WERI-Rb-1 (cell line): ENCODE measurements at regions not wholly inside any gene's neighbourhood (a gene's known extent, or its start where the extent isn't known, plus 50 kb on each side); places are given as distances from the start of the nearest gene placed in this dataset.

ENCODE experiments used
- DNase-seq: peaks from one replicate; pipeline ENCODE4 v3.0.0-alpha.2; 2020
- H3K27ac ChIP-seq: fragments of 250-450 bp; sonication (Bioruptor Pico); 2 replicates; pipeline ENCODE4 v1.5.1; 2020; ENCODE audit warnings: mild to moderate bottlenecking, moderate library complexity
- H3K27me3 ChIP-seq: fragments of 250-450 bp; sonication (Bioruptor Pico); 2 replicates; pipeline ENCODE4 v1.5.1; 2021; ENCODE audit warnings: mild to moderate bottlenecking, low read depth, moderate library complexity; ENCODE audit not compliant: insufficient read depth, severe bottlenecking
- H3K36me3 ChIP-seq: fragments of 250-450 bp; sonication (Bioruptor Pico); 2 replicates; pipeline ENCODE4 v1.5.1; 2020; ENCODE audit warnings: mild to moderate bottlenecking, moderate library complexity
- H3K4me3 ChIP-seq: 2 replicates; pipeline ENCODE4 v1.5.1; 2011; ENCODE audit warnings: low read depth, mild to moderate bottlenecking, control low read depth, low read length
- H3K9me3 ChIP-seq: fragments of 250-450 bp; sonication (Bioruptor Pico); 2 replicates; pipeline ENCODE4 v1.5.1; 2021; ENCODE audit warnings: mild to moderate bottlenecking, moderate library complexity; ENCODE audit not compliant: severe bottlenecking
- TF ChIP-seq, protein P1 (sequence below): IDR thresholded peaks from 2 replicates; pipeline ENCODE4 v1.5.1; 2011; ENCODE audit warnings: low read depth, mild to moderate bottlenecking, control low read depth, inconsistent platforms, low read length

DNA sequence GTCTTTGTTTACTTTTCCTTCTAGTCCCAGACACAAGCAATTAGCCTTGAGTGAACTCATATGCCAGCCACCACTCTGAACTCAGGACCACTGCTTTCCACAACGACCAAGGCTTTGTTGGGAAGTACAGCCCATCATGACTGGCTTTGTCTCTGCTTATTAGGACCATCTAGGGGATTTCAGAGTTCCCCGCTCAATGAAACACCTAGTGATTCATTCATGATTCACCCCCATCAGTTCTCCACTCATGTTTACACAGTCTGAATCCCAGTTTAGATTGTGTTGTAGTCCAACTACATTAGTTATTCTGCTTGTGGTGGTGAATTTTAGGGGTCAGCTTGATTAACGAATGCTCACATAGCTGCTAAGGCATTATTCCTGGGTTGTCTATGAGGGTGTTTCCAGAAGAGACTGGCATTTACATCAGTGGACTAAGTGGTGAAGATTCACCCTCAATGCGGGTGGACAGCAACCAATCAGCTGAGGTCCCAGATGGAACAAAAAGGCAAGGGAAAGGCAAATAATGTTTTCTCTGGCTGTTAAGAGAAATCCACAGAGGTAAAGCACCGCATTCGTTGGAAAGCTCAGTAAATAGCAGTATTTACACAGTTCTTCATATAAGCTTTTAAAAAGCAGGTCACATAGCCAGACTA, 122.7 kb downstream of the RGS21 start:
- no peaks in the 10 kb centered on the region for H3K27me3 ChIP-seq
- no peaks in the 10 kb centered on the region for H3K9me3 ChIP-seq
- H3K36me3 ChIP-seq, result no peaks in the 10 kb centered on the region
- no peak overlapping the region for H3K4me3 ChIP-seq
- H3K27ac ChIP-seq, result no peak overlapping the region
- TF ChIP-seq, protein P1, sequence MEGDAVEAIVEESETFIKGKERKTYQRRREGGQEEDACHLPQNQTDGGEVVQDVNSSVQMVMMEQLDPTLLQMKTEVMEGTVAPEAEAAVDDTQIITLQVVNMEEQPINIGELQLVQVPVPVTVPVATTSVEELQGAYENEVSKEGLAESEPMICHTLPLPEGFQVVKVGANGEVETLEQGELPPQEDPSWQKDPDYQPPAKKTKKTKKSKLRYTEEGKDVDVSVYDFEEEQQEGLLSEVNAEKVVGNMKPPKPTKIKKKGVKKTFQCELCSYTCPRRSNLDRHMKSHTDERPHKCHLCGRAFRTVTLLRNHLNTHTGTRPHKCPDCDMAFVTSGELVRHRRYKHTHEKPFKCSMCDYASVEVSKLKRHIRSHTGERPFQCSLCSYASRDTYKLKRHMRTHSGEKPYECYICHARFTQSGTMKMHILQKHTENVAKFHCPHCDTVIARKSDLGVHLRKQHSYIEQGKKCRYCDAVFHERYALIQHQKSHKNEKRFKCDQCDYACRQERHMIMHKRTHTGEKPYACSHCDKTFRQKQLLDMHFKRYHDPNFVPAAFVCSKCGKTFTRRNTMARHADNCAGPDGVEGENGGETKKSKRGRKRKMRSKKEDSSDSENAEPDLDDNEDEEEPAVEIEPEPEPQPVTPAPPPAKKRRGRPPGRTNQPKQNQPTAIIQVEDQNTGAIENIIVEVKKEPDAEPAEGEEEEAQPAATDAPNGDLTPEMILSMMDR, result no peak
- no peak for DNase-seq

DNA sequence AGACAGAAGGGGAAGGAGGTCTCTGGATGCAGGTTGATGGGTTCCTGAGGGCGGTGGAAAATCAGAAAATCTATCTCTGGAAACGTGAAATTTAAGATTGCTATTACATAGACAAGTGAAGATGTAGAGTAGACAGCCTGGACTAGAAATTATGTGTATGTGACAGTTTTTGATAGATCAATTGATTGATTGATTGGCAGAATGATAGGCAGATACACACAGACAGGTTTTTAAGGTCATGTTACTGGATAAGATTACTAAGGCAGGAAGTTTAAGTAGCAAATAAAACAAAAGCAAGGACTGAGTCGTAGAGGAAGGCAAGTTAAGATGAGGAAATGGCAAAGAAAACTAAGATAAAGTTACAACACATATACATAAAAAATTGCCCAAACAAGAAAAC, 124.7 kb downstream of the RGS21 start:
- TF ChIP-seq, protein P1, result no peak
- Histone ChIP-seq H3K27ac (no peak overlapping the region), H3K4me3 (no peak overlapping the region), H3K36me3 (no peaks in the 10 kb centered on the region), H3K9me3 (no peaks in the 10 kb centered on the region), H3K27me3 (no peaks in the 10 kb centered on the region)
- DNase-seq, result no peak

DNA sequence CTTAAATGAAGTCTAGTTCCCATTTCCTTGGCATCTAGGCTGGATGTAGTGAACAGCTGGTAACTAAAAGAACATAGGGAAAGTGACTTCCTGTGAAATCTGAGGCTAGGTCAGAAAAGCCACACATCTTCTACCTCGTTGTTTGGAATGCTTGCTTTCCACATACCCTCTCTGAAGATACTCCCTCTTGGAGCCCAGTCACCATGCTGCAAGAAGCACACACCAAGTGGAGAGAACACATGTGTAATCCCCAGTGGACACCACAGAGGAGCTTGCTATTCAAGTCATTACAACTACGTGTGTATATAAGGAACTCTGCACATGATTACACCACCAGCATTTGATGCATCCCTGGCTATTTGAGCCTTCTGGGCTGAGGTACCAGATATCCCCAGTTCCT, 125.9 kb downstream of the RGS21 start:
- TF ChIP-seq, protein P1, result no peak
- H3K27ac ChIP-seq, result no peak overlapping the region
- H3K4me3 ChIP-seq, result no peak overlapping the region
- no peaks in the 10 kb centered on the region for H3K27me3 ChIP-seq
- no peaks in the 10 kb centered on the region for H3K36me3 ChIP-seq
- no peak for DNase-seq
- no peaks in the 10 kb centered on the region for H3K9me3 ChIP-seq

DNA sequence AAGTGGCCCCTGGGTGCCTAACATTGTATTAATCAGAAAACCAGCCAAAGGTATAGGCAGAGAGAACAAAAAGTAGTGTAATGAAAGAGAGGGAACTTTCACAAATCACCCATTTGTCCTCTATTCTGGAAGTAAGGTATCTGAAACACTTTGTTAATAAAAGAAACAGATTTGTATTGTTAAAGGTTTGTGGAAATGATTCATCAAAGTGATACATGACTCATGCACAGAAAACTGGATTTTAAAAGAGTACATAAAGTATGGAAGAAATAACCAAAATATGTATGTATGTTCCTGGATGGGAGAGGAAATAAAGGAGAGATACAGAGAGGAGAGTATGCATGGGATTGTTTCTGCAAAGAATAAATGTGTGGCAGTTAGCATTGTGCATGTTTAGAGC, 126.8 kb downstream of the RGS21 start:
- no peak for DNase-seq
- TF ChIP-seq, protein P1, result no peak
- H3K27me3 ChIP-seq, result no peaks in the 10 kb centered on the region
- H3K9me3 ChIP-seq, result no peaks in the 10 kb centered on the region
- no peak overlapping the region for H3K27ac ChIP-seq
- no peaks in the 10 kb centered on the region for H3K36me3 ChIP-seq
- H3K4me3 ChIP-seq, result no peak overlapping the region

DNA sequence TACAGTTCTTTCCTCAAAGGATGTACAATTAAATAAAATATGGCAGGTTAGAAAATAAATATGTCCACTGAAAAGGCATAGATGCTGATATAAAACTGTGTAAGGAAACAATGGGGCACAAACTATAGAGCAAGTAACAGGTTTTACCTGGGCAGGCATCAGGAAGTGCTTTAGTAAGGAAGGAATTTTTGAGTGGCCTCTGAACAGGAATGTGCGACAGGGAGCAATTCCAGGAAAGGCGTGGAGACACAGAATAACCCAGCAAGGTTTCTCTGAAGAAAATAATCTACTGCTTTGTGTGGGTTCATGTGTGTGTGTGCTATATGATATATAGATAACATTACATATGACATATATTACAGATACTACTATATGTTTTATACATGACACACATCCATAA, 128.4 kb downstream of the RGS21 start:
- TF ChIP-seq, protein P1, result no peak
- Histone ChIP-seq H3K27ac (no peak overlapping the region), H3K36me3 (no peaks in the 10 kb centered on the region), H3K9me3 (no peaks in the 10 kb centered on the region), H3K27me3 (no peaks in the 10 kb centered on the region), H3K4me3 (no peak overlapping the region)
- DNase-seq, result no peak
